ENCODE measurements at regions not wholly inside any gene's neighbourhood (a gene's known extent, or its start where the extent isn't known, plus 50 kb on each side); places are given as distances from the start of the nearest gene placed in this dataset.

- Histone ChIP-seq H3K27ac (ENCODE audit: low read depth, low read length) (no peak overlapping the region), H3K4me1 (ENCODE audit: control insufficient read depth in 1 of 2, insufficient read depth in 2 of 2, low read length in 2 of 2) (no peaks in the 10 kb centered on the region), H3K4me2 (ENCODE audit: low read length) (no peak overlapping the region), H3K36me3 (ENCODE audit: control insufficient read depth in 1 of 2, insufficient read depth in 2 of 2, low read length in 2 of 2) (no peaks in the 10 kb centered on the region), H3K79me2 (ENCODE audit: insufficient read depth, low read length) (no peaks in the 10 kb centered on the region), H2AFZ (ENCODE audit: low read depth, low read length, poor library complexity, severe bottlenecking) (no peak overlapping the region), H3K9me3 (ENCODE audit: control insufficient read depth in 1 of 2, insufficient read depth in 1 of 2, low read depth in 1 of 2, low read length in 2 of 2) (no peaks in the 10 kb centered on the region), H3K27me3 (ENCODE audit: insufficient read depth, low read length) (peaks cover 11% of the 10 kb centered on the region; the same call in 1 of the 2 replicates), H3K9ac (ENCODE audit: low read length) (no peak overlapping the region), H4K20me1 (ENCODE audit: insufficient read depth) (no peaks in the 10 kb centered on the region), H3K9me2 (ENCODE audit: insufficient read depth) (no peaks in the 10 kb centered on the region), H3K4me3 (replicated peaks in 1 of 2; ENCODE audit: low read depth in 1 of 2, low read length in 2 of 2) (no peak overlapping the region)
- POLR2A ChIA-PET: no interaction called here
- ATAC-seq: no peak
- no peak for DNase-seq (ENCODE audit: low read depth, low spot score)
- no TSS peak for BruUV-seq (replicated peaks)
- intact Hi-C loops (cut with micrococcal nuclease): no loop called here
- RAD21 ChIA-PET (ENCODE audit: low non-redundant PET in 1 of 2, low total read pairs in 2 of 2, uncharacterized antibody in 2 of 2, unreplicated experiment in 2 of 2): no interaction called here
- TF ChIP-seq POLR2A (IDR thresholded peaks at IDR 0.05; ENCODE audit: borderline replicate concordance, extremely low read depth, insufficient read depth, insufficient read length) (no peak), MAX (IDR thresholded peaks at IDR 0.05) (no peak), TCF7L2 (IDR thresholded peaks at IDR 0.05; ENCODE audit: borderline replicate concordance, extremely low read depth, insufficient read depth, insufficient read length) (no peak), EGR1 (IDR thresholded peaks at IDR 0.05; ENCODE audit: low read depth) (no peak), SIN3A (IDR thresholded peaks at IDR 0.05; ENCODE audit: low read depth) (no peak), ATF3 (IDR thresholded peaks at IDR 0.05) (no peak), POLR2AphosphoS5 (IDR thresholded peaks at IDR 0.05; ENCODE audit: low read depth, low read length) (no peak), CEBPB (IDR thresholded peaks at IDR 0.05; ENCODE audit: low read depth) (no peak), REST (IDR thresholded peaks at IDR 0.05; ENCODE audit: low read depth) (no peak), EZH2 (IDR thresholded peaks at IDR 0.05) (no peak), ZNF274 (IDR thresholded peaks at IDR 0.05; ENCODE audit: low read depth, low read length) (no peak), ELF1 (IDR thresholded peaks at IDR 0.05; ENCODE audit: borderline replicate concordance, low read depth) (no peak), FOSL1 (IDR thresholded peaks at IDR 0.05; ENCODE audit: low read depth) (no peak), CTCF (IDR thresholded peaks at IDR 0.05 in 2 of 3, conservative IDR thresholded peaks at IDR 0.05 in 1 of 3; ENCODE audit: borderline replicate concordance in 1 of 3, insufficient read depth in 1 of 3, low read depth in 2 of 3, low read length in 2 of 3) (no peak), SP1 (IDR thresholded peaks at IDR 0.05; ENCODE audit: low read depth) (no peak), JUND (IDR thresholded peaks at IDR 0.05) (no peak)
- TF ChIP-seq, protein P1, sequence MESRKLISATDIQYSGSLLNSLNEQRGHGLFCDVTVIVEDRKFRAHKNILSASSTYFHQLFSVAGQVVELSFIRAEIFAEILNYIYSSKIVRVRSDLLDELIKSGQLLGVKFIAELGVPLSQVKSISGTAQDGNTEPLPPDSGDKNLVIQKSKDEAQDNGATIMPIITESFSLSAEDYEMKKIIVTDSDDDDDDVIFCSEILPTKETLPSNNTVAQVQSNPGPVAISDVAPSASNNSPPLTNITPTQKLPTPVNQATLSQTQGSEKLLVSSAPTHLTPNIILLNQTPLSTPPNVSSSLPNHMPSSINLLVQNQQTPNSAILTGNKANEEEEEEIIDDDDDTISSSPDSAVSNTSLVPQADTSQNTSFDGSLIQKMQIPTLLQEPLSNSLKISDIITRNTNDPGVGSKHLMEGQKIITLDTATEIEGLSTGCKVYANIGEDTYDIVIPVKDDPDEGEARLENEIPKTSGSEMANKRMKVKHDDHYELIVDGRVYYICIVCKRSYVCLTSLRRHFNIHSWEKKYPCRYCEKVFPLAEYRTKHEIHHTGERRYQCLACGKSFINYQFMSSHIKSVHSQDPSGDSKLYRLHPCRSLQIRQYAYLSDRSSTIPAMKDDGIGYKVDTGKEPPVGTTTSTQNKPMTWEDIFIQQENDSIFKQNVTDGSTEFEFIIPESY (IDR thresholded peaks at IDR 0.05; ENCODE audit: extremely low read depth, insufficient replicate concordance, low read length): no peak
- CTCF ChIA-PET: no interaction called here
These were observed 143.5 kb upstream of the DAPK1 start for GRCh38 chr9:87354147-87354546.

All from HCT116 (cell line).